HG02885 (cell line): ENCODE measurements at regions not wholly inside any gene's neighbourhood (a gene's known extent, or its start where the extent isn't known, plus 50 kb on each side); places are given as distances from the start of the nearest gene placed in this dataset.
"Not testable (repeated sequence)": the region's sequence is repeated elsewhere in the genome, so short reads cannot be mapped to it uniquely, and the experiment has no call there.

Source experiments
- ATAC-seq: cut with Tn5 transposase; IDR thresholded peaks from one replicate; pipeline ENCODE4 v1.9.1; 2021; ENCODE audit warnings: mild to moderate bottlenecking; ENCODE audit not compliant: unreplicated experiment, poor library complexity

- no peak for ATAC-seq
Measured at GRCh38 chr9:87781331-87781730, 55.4 kb downstream of the CTSL start.

GRCh38 chr9:87783180-87783579 lies 57.3 kb downstream of the CTSL start:
- no peak for ATAC-seq

- not testable (repeated sequence) for ATAC-seq
Measured at GRCh38 chr9:87785315-87785970, 59.5 kb downstream of the CTSL start.

- ATAC-seq: no peak
Measured at GRCh38 chr9:87786423-87786822, 60.5 kb downstream of the CTSL start.

GRCh38 chr9:87786876-87787275 lies 61.0 kb downstream of the CTSL start:
- no peak for ATAC-seq

GRCh38 chr9:87787735-87788134 lies 61.8 kb downstream of the CTSL start:
- no peak for ATAC-seq

GRCh38 chr9:87792831-87793288 lies 66.9 kb downstream of the CTSL start:
- ATAC-seq: peak; percentile 98

GRCh38 chr9:87793292-87793691 lies 67.4 kb downstream of the CTSL start:
- ATAC-seq: no peak

- ATAC-seq: no peak
Measured at GRCh38 chr9:87795178-87795577, 69.3 kb downstream of the CTSL start.

GRCh38 chr9:87796196-87796595 lies 70.3 kb downstream of the CTSL start:
- ATAC-seq: no peak

- ATAC-seq: no peak
Measured at GRCh38 chr9:87798261-87798833, 72.4 kb downstream of the CTSL start.

- ATAC-seq: no peak
Measured at GRCh38 chr9:87799503-87799902, 73.6 kb downstream of the CTSL start.

- ATAC-seq: no peak
Measured at GRCh38 chr9:87800456-87800855, 74.5 kb downstream of the CTSL start.

GRCh38 chr9:87801013-87801412 lies 75.1 kb downstream of the CTSL start:
- ATAC-seq: no peak

GRCh38 chr9:87803166-87803565 lies 77.2 kb downstream of the CTSL start:
- no peak for ATAC-seq

- no peak for ATAC-seq
Measured at GRCh38 chr9:87803623-87804345, 77.9 kb downstream of the CTSL start.

- ATAC-seq: no peak
Measured at GRCh38 chr9:87805259-87805658, 77.4 kb upstream of the SPATA31E1 start.

GRCh38 chr9:87810008-87810407 lies 72.7 kb upstream of the SPATA31E1 start:
- no peak for ATAC-seq

GRCh38 chr9:87810679-87811178 lies 71.9 kb upstream of the SPATA31E1 start:
- ATAC-seq: no peak

GRCh38 chr9:87812375-87813118 lies 70.1 kb upstream of the SPATA31E1 start:
- ATAC-seq: no peak

GRCh38 chr9:87813119-87813463 lies 69.6 kb upstream of the SPATA31E1 start:
- ATAC-seq: no peak
